Breast epithelium (tissue), 3 donors: ENCODE measurements at regions not wholly inside any gene's neighbourhood (a gene's known extent, or its start where the extent isn't known, plus 50 kb on each side); places are given as distances from the start of the nearest gene placed in this dataset.

Experiments
- CTCF ChIP-seq, 3 donors: fragments of 450-650 bp; IDR thresholded peaks; one replicate each; pipeline ENCODE4 v1.5.1; 2016 to 2017; ENCODE audit warnings: antibody characterized with exemption in 3 of 3, mild to moderate bottlenecking in 3 of 3, moderate library complexity in 3 of 3
- POLR2A ChIP-seq: fragments of 450-650 bp; IDR thresholded peaks from one replicate; pipeline ENCODE4 v1.6.1; 2016; ENCODE audit warnings: antibody characterized with exemption, mild to moderate bottlenecking, moderate library complexity

GRCh38 chr11:36741515-36741914 lies 143.5 kb upstream of the RAG2 start:
- no peak for TF ChIP-seq CTCF (IDR thresholded peaks at IDR 0.05)
- no peak for TF ChIP-seq POLR2A
